GM12875 (cell line): ENCODE measurements at regions not wholly inside any gene's neighbourhood (a gene's known extent, or its start where the extent isn't known, plus 50 kb on each side); places are given as distances from the start of the nearest gene placed in this dataset.

ENCODE experiments used
- H3K4me3 ChIP-seq: one replicate; pipeline ENCODE4 v1.5.1; 2011; ENCODE audit warnings: low read depth, low read length, control low read depth
- TF ChIP-seq, protein P1 (sequence below): IDR thresholded peaks from 2 replicates; pipeline ENCODE4 v1.5.1; 2011; ENCODE audit warnings: low read depth, mild to moderate bottlenecking, control low read depth, inconsistent platforms, low read length, moderate library complexity, borderline replicate concordance; ENCODE audit not compliant: insufficient read depth

- H3K4me3 ChIP-seq: no peak overlapping the region
- TF ChIP-seq, protein P1, sequence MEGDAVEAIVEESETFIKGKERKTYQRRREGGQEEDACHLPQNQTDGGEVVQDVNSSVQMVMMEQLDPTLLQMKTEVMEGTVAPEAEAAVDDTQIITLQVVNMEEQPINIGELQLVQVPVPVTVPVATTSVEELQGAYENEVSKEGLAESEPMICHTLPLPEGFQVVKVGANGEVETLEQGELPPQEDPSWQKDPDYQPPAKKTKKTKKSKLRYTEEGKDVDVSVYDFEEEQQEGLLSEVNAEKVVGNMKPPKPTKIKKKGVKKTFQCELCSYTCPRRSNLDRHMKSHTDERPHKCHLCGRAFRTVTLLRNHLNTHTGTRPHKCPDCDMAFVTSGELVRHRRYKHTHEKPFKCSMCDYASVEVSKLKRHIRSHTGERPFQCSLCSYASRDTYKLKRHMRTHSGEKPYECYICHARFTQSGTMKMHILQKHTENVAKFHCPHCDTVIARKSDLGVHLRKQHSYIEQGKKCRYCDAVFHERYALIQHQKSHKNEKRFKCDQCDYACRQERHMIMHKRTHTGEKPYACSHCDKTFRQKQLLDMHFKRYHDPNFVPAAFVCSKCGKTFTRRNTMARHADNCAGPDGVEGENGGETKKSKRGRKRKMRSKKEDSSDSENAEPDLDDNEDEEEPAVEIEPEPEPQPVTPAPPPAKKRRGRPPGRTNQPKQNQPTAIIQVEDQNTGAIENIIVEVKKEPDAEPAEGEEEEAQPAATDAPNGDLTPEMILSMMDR: no peak
Observed at GRCh38 chr9:79858508-79858907, 286.7 kb downstream of the TLE4 start.

- TF ChIP-seq, protein P1: no peak
- no peak overlapping the region for H3K4me3 ChIP-seq
Observed at GRCh38 chr9:79857188-79857587, 285.4 kb downstream of the TLE4 start.

GRCh38 chr9:79847074-79847473 lies 275.3 kb downstream of the TLE4 start:
- TF ChIP-seq, protein P1: no peak
- H3K4me3 ChIP-seq: no peak overlapping the region

DNA sequence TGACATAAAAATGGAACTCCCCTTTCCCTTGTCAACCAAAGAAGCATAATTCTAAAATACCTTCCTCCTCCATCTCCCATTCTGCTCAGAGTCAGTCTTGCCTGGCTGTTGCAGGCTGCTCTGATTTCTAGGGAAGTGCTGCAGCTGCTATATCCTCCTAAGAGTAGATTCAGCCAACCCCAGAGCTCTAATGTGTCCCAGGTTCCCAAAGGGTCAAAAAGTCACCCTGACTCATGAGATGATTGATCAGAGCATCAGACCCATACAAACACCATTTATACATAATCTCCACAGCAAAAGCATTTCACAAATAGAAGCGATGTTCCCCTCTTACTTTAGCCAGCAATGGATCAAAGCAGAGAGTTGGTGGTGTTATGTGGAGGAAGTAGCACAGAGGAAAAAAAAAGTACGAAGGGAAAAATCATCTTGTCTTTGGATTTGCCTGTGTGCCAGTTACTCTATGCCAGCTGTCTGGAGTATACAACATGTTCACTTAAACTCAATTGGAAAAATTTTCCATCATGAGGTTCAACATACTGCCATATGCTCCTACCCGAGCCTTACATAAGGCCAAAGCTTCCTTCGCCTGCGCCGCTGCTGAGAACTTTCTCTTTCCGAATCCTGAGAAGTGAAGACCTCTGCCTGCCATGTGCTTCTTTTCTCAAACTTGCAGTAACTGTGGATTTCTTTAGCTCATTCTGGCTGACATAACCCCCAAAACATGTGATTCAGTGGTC lies 258.0 kb downstream of the TLE4 start:
- no peak overlapping the region for H3K4me3 ChIP-seq
- TF ChIP-seq, protein P1: no peak

GRCh38 chr9:79824265-79824664 lies 252.5 kb downstream of the TLE4 start:
- TF ChIP-seq, protein P1: no peak
- H3K4me3 ChIP-seq: no peak overlapping the region

GRCh38 chr9:79817438-79818004 lies 245.8 kb downstream of the TLE4 start:
- no peak overlapping the region for H3K4me3 ChIP-seq
- TF ChIP-seq, protein P1: no peak

DNA sequence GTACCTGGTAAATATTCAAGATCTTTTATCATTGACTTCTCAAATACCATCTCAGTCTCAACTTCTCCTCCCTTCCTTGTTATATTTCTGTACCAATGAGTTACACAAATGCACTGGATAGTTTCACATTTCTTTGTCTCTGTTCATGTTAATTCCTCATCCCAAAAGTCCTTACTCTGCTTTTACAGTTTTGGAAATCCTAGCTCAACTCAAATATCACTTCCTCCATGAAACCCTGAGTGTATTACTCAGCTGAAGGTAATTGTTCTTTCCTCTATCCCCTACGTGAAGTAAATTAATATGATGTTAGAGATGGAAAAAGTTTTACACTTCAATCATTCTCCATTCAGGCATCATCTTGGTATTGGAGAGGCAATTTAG lies 241.5 kb downstream of the TLE4 start:
- TF ChIP-seq, protein P1: no peak
- no peak overlapping the region for H3K4me3 ChIP-seq
